Right lobe of liver (tissue), 4 donors: ENCODE measurements at regions not wholly inside any gene's neighbourhood (a gene's known extent, or its start where the extent isn't known, plus 50 kb on each side); places are given as distances from the start of the nearest gene placed in this dataset.

ENCODE experiments used
- POLR2A ChIP-seq: fragments of 450-650 bp; IDR thresholded peaks from one replicate; pipeline ENCODE4 v1.6.1; 2017; ENCODE audit warnings: antibody characterized with exemption, mild to moderate bottlenecking
- TF ChIP-seq, protein P1 (sequence below), 4 donors: fragments of 200-600 bp in 3 of 4; fragments of 450-650 bp in 1 of 4; IDR thresholded peaks; one replicate each; pipeline versions ENCODE4 v1.5.1 to v1.8.0; 2016 to 2022; ENCODE audit warnings: antibody characterized with exemption in 4 of 4, mild to moderate bottlenecking in 2 of 4
- donor health status: DM: no; HTN: no; CAD: no.
- donor health status: DM: no; HTN: no; CAD: no.
- donor health status: DM: no; HTN: yes; CAD: no.

GRCh38 chrX:21132686-21133393 lies 241.4 kb upstream of the CNKSR2 start:
- TF ChIP-seq, protein P1, sequence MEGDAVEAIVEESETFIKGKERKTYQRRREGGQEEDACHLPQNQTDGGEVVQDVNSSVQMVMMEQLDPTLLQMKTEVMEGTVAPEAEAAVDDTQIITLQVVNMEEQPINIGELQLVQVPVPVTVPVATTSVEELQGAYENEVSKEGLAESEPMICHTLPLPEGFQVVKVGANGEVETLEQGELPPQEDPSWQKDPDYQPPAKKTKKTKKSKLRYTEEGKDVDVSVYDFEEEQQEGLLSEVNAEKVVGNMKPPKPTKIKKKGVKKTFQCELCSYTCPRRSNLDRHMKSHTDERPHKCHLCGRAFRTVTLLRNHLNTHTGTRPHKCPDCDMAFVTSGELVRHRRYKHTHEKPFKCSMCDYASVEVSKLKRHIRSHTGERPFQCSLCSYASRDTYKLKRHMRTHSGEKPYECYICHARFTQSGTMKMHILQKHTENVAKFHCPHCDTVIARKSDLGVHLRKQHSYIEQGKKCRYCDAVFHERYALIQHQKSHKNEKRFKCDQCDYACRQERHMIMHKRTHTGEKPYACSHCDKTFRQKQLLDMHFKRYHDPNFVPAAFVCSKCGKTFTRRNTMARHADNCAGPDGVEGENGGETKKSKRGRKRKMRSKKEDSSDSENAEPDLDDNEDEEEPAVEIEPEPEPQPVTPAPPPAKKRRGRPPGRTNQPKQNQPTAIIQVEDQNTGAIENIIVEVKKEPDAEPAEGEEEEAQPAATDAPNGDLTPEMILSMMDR (IDR thresholded peaks at IDR 0.05), result no peak
- no peak for TF ChIP-seq POLR2A
